Keratinocyte (primary cell): ENCODE measurements at regions not wholly inside any gene's neighbourhood (a gene's known extent, or its start where the extent isn't known, plus 50 kb on each side); places are given as distances from the start of the nearest gene placed in this dataset.

Source experiments
- DNase-seq: peaks from one replicate; pipeline ENCODE4 v3.0.0-alpha.2; 2011; ENCODE audit warnings: low read depth, missing footprints, low spot score
- FAIRE-seq: peaks from 2 replicates; lab custom pipeline; 2011; peaks lifted over from hg19 to GRCh38; lab: Jason Lieb, UNC
- H2AFZ ChIP-seq: 2 replicates; pipeline ENCODE4 v1.6.0; 2012; ENCODE audit warnings: low read length, control low read depth, inconsistent platforms; ENCODE audit not compliant: control insufficient read depth
- H3K27ac ChIP-seq: 2 replicates; pipeline ENCODE4 v1.5.1; 2011; ENCODE audit warnings: low read length; ENCODE audit not compliant: control insufficient read depth, insufficient read depth
- H3K27me3 ChIP-seq: 3 replicates; pipeline ENCODE4 v1.6.0; 2011; ENCODE audit warnings: low read length; ENCODE audit not compliant: control insufficient read depth, insufficient read depth; ENCODE audit errors: extremely low read depth
- H3K36me3 ChIP-seq, 2 experiments: 2 replicates in 1 of 2; 3 replicates in 1 of 2; pipeline ENCODE4 v1.5.1; 2011; ENCODE audit warnings: low read length in 2 of 2, mild to moderate bottlenecking in 1 of 2; ENCODE audit not compliant: control insufficient read depth in 2 of 2, insufficient read depth in 2 of 2; ENCODE audit errors: extremely low read depth in 1 of 2
- H3K4me1 ChIP-seq: 3 replicates; pipeline ENCODE4 v1.5.1; 2011; ENCODE audit warnings: low read length; ENCODE audit not compliant: control insufficient read depth, insufficient read depth; ENCODE audit errors: extremely low read depth
- H3K4me2 ChIP-seq: 3 replicates; pipeline ENCODE4 v1.6.0; 2011; ENCODE audit warnings: low read depth, low read length; ENCODE audit not compliant: control insufficient read depth, insufficient read depth; ENCODE audit errors: extremely low read depth
- H3K4me3 ChIP-seq, 3 experiments: fragments of 200-600 bp in 1 of 3; sonication (generic) in 1 of 3; 2 replicates in 2 of 3; 3 replicates in 1 of 3; pipeline ENCODE4 v1.5.1; 2011 to 2016; ENCODE audit warnings: low read length in 3 of 3, mild to moderate bottlenecking in 3 of 3, control low read depth in 2 of 3, inconsistent platforms in 1 of 3, low read depth in 1 of 3, mixed read lengths in 1 of 3, mixed run types in 1 of 3, moderate library complexity in 1 of 3; ENCODE audit not compliant: control insufficient read depth in 2 of 3, insufficient read depth in 2 of 3; ENCODE audit errors: extremely low read depth in 1 of 3
- H3K79me2 ChIP-seq: 2 replicates; pipeline ENCODE4 v1.6.0; 2012; ENCODE audit warnings: low read length; ENCODE audit not compliant: control insufficient read depth, insufficient read depth
- H3K9ac ChIP-seq: 3 replicates; pipeline ENCODE4 v1.6.0; 2011; ENCODE audit warnings: low read length; ENCODE audit not compliant: control insufficient read depth, insufficient read depth; ENCODE audit errors: extremely low read depth
- H3K9me1 ChIP-seq: 3 replicates; pipeline ENCODE4 v1.6.0; 2011; ENCODE audit warnings: low read length; ENCODE audit not compliant: control insufficient read depth, insufficient read depth; ENCODE audit errors: extremely low read depth
- H3K9me3 ChIP-seq: 2 replicates; pipeline ENCODE4 v1.5.1; 2012; ENCODE audit warnings: low read depth, low read length; ENCODE audit not compliant: control insufficient read depth
- H4K20me1 ChIP-seq: 3 replicates; pipeline ENCODE4 v1.6.0; 2011; ENCODE audit warnings: low read length; ENCODE audit not compliant: control insufficient read depth, insufficient read depth; ENCODE audit errors: extremely low read depth
- EZH2 ChIP-seq: IDR thresholded peaks from one replicate; pipeline ENCODE4 v1.6.1; 2012; ENCODE audit warnings: inconsistent platforms, mild to moderate bottlenecking, low read length, moderate library complexity
- dilution Hi-C: fragments of 300-500 bp; cut with MboI; formaldehyde crosslinking; loops from one replicate; pipeline ENCODE4 v1.7.0; 2020; ENCODE audit warnings: low sequenced_read_pairs; ENCODE audit not compliant: extremely low pct_ligation_motif_present
- TF ChIP-seq, protein P1 (sequence below), 3 experiments: IDR thresholded peaks in 1 of 3; conservative IDR thresholded peaks in 1 of 3; optimal IDR thresholded peaks in 1 of 3; 2 replicates in 2 of 3; 3 replicates in 1 of 3; pipeline versions ENCODE3 to v1.5.1; 2011; ENCODE audit warnings: low read length in 3 of 3, mild to moderate bottlenecking in 3 of 3, moderate library complexity in 2 of 3, control low read depth in 1 of 3, inconsistent platforms in 1 of 3; ENCODE audit not compliant: insufficient read depth in 2 of 3; ENCODE audit errors: extremely low read depth in 1 of 3

DNA sequence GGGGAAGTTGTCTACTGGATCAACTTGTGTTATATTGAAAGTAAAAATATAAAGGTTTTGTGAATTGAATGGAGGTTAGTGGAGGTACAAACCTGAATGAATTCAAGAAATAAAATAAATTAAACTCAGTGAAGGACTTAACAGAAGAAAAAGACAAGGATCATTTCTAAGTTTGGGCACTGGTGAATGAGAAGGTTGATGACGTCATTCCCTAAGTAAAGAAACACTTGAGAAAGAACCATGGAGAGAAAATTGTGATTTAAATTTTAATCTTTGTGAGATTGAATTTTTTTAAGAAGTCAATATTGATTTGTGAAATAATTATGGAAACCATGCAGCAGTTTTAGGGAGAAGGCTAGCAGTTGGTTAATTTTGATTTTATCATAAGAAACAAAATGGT lies 900.3 kb upstream of the TYRP1 start:
- no peak for FAIRE-seq
- no peak for TF ChIP-seq EZH2
- TF ChIP-seq, protein P1, sequence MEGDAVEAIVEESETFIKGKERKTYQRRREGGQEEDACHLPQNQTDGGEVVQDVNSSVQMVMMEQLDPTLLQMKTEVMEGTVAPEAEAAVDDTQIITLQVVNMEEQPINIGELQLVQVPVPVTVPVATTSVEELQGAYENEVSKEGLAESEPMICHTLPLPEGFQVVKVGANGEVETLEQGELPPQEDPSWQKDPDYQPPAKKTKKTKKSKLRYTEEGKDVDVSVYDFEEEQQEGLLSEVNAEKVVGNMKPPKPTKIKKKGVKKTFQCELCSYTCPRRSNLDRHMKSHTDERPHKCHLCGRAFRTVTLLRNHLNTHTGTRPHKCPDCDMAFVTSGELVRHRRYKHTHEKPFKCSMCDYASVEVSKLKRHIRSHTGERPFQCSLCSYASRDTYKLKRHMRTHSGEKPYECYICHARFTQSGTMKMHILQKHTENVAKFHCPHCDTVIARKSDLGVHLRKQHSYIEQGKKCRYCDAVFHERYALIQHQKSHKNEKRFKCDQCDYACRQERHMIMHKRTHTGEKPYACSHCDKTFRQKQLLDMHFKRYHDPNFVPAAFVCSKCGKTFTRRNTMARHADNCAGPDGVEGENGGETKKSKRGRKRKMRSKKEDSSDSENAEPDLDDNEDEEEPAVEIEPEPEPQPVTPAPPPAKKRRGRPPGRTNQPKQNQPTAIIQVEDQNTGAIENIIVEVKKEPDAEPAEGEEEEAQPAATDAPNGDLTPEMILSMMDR (optimal IDR thresholded peaks at IDR 0.05 in 1 of 3, IDR thresholded peaks at IDR 0.05 in 1 of 3, conservative IDR thresholded peaks at IDR 0.05 in 1 of 3; ENCODE audit: extremely low read depth in 1 of 3, insufficient read depth in 2 of 3, low read length in 3 of 3): no peak
- Histone ChIP-seq H3K9me3 (peaks cover 5% of the 10 kb centered on the region), H2AFZ (no peak overlapping the region), H3K4me1 (no peaks in the 10 kb centered on the region), H3K9ac (no peak overlapping the region), H3K4me3 (no peak overlapping the region), H3K36me3 (no peaks in the 10 kb centered on the region), H3K9me1 (no peaks in the 10 kb centered on the region), H3K27ac (no peak overlapping the region), H3K4me2 (no peak overlapping the region), H3K79me2 (no peaks in the 10 kb centered on the region), H3K27me3 (no peaks in the 10 kb centered on the region), H4K20me1 (no peaks in the 10 kb centered on the region)
- DNase-seq: no peak
- dilution Hi-C loops: no loop called here

DNA sequence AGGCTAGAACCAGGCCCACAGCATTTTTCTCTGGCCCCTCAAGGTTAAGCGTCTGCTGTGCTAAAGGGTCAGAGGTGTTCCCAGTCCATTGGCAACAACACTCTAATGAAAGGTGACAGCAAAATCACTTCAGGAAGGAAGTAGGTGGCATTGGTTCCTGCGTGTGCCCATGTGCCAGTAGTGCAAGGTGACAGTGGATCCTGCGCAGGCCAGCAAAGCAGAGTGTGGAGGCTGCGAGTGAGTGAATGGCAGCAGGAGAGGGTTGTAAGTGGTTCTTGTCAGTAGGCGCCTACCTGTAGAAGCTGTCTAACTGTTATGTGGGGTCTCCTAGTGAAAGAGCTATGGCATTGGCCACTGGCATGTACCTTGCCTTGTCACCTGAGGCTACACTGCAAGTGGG lies 898.2 kb upstream of the TYRP1 start:
- FAIRE-seq (no peak), DNase-seq (no peak)
- no peaks in the 10 kb centered on the region for H3K27me3 ChIP-seq
- no peak overlapping the region for H3K4me3 ChIP-seq
- no peak overlapping the region for H3K4me2 ChIP-seq
- no peak overlapping the region for H2AFZ ChIP-seq
- no peaks in the 10 kb centered on the region for H3K36me3 ChIP-seq
- TF ChIP-seq, protein P1 (optimal IDR thresholded peaks at IDR 0.05 in 1 of 3, IDR thresholded peaks at IDR 0.05 in 1 of 3, conservative IDR thresholded peaks at IDR 0.05 in 1 of 3; ENCODE audit: extremely low read depth in 1 of 3, insufficient read depth in 2 of 3, low read length in 3 of 3): no peak
- no peak for TF ChIP-seq EZH2
- H3K9ac ChIP-seq: no peak overlapping the region
- H3K27ac ChIP-seq: no peak overlapping the region
- H3K9me3 ChIP-seq: peaks cover 3% of the 10 kb centered on the region
- dilution Hi-C loops: no loop called here
- H3K79me2 ChIP-seq: no peaks in the 10 kb centered on the region
- no peaks in the 10 kb centered on the region for H4K20me1 ChIP-seq
- no peaks in the 10 kb centered on the region for H3K4me1 ChIP-seq
- no peaks in the 10 kb centered on the region for H3K9me1 ChIP-seq
